ENCODE measurements at regions not wholly inside any gene's neighbourhood (a gene's known extent, or its start where the extent isn't known, plus 50 kb on each side); places are given as distances from the start of the nearest gene placed in this dataset.

GRCh38 chr18:71846716-71847115 is 697.4 kb downstream of the CBLN2 start:
- TF ChIP-seq CTCF (IDR thresholded peaks at IDR 0.05; ENCODE audit: unreplicated experiment), result no peak
- peaks cover 41% of the 10 kb centered on the region for H3K9me3 Mint-ChIP-seq
- H3K27me3 Mint-ChIP-seq (ENCODE audit: low read depth), result no peaks in the 10 kb centered on the region
- no peaks in the 10 kb centered on the region for H3K4me1 Mint-ChIP-seq
- DNase-seq (ENCODE audit: low spot score in 2 of 2, unreplicated experiment in 2 of 2), result no peak
- no peak overlapping the region for H3K27ac Mint-ChIP-seq
- H3K36me3 Mint-ChIP-seq, result no peaks in the 10 kb centered on the region
- H3K4me3 Mint-ChIP-seq, result no peak overlapping the region

GRCh38 chr18:71844814-71845213 is 699.3 kb downstream of the CBLN2 start:
- no peak for DNase-seq (ENCODE audit: low spot score in 2 of 2, unreplicated experiment in 2 of 2)
- Mint-ChIP-seq H3K27ac (no peak overlapping the region), H3K4me3 (no peak overlapping the region), H3K4me1 (no peaks in the 10 kb centered on the region), H3K9me3 (peaks cover 25% of the 10 kb centered on the region), H3K36me3 (no peaks in the 10 kb centered on the region), H3K27me3 (ENCODE audit: low read depth) (no peaks in the 10 kb centered on the region)
- no peak for TF ChIP-seq CTCF (IDR thresholded peaks at IDR 0.05; ENCODE audit: unreplicated experiment)

GRCh38 chr18:71842666-71843065 is 701.5 kb downstream of the CBLN2 start:
- H3K27ac Mint-ChIP-seq, result no peak overlapping the region
- no peaks in the 10 kb centered on the region for H3K36me3 Mint-ChIP-seq
- DNase-seq (ENCODE audit: low spot score in 2 of 2, unreplicated experiment in 2 of 2), result no peak
- no peaks in the 10 kb centered on the region for H3K4me1 Mint-ChIP-seq
- no peak for TF ChIP-seq CTCF (IDR thresholded peaks at IDR 0.05; ENCODE audit: unreplicated experiment)
- H3K9me3 Mint-ChIP-seq, result peaks cover 10% of the 10 kb centered on the region
- no peaks in the 10 kb centered on the region for H3K27me3 Mint-ChIP-seq (ENCODE audit: low read depth)
- H3K4me3 Mint-ChIP-seq, result no peak overlapping the region

DNA sequence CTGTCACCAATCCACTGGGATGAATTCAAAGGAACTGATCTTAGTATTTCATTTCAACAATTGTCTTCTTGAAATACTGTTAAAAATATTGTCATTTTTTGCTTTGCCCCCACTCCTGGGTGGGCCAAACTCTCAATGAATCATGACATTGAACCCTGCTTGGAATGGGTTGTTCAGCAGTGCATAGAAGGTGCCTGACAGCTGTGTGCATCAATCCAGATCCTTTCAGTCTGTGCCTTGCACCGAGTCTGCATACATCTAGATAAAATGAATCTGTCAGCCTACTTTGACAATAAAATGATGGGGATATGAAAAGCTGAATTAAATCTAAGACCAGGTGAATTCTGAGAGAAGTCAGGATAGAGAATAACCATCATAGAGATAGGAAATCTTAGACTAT is 706.6 kb downstream of the CBLN2 start:
- H3K4me1 Mint-ChIP-seq, result no peaks in the 10 kb centered on the region
- H3K9me3 Mint-ChIP-seq, result no peaks in the 10 kb centered on the region
- no peaks in the 10 kb centered on the region for H3K36me3 Mint-ChIP-seq
- no peak for TF ChIP-seq CTCF (IDR thresholded peaks at IDR 0.05; ENCODE audit: unreplicated experiment)
- H3K4me3 Mint-ChIP-seq, result no peak overlapping the region
- no peak overlapping the region for H3K27ac Mint-ChIP-seq
- no peak for DNase-seq (ENCODE audit: low spot score in 2 of 2, unreplicated experiment in 2 of 2)
- no peaks in the 10 kb centered on the region for H3K27me3 Mint-ChIP-seq (ENCODE audit: low read depth)

GRCh38 chr18:71832946-71833617 is 711.1 kb downstream of the CBLN2 start:
- no peaks in the 10 kb centered on the region for H3K9me3 Mint-ChIP-seq
- no peak for DNase-seq (ENCODE audit: low spot score in 2 of 2, unreplicated experiment in 2 of 2)
- no peak overlapping the region for H3K4me3 Mint-ChIP-seq
- no peak for TF ChIP-seq CTCF (IDR thresholded peaks at IDR 0.05; ENCODE audit: unreplicated experiment)
- no peaks in the 10 kb centered on the region for H3K36me3 Mint-ChIP-seq
- H3K27me3 Mint-ChIP-seq (ENCODE audit: low read depth), result no peaks in the 10 kb centered on the region
- H3K27ac Mint-ChIP-seq, result no peak overlapping the region
- H3K4me1 Mint-ChIP-seq, result no peaks in the 10 kb centered on the region

DNA sequence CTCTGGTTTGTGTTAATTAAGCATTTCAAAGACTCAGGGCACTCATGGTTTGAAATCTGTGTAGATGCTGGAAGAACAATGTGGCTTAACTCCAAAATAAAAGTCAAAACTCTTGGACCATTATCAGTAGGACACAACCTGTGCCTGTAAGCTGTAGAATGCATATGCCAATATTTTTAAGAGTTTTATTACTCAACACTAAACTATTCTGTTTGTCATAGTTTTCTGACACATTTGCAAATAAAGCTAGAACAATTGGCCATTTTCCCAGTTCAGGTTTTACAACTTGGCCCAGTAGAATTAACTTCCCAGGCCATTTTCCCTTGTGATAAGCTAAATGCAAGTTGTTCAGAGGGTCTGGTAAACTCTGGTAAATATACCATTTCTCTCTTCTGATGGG is 713.1 kb downstream of the CBLN2 start:
- Mint-ChIP-seq H3K36me3 (no peaks in the 10 kb centered on the region), H3K27ac (no peak overlapping the region), H3K4me1 (no peaks in the 10 kb centered on the region), H3K9me3 (no peaks in the 10 kb centered on the region), H3K27me3 (ENCODE audit: low read depth) (no peaks in the 10 kb centered on the region), H3K4me3 (no peak overlapping the region)
- TF ChIP-seq CTCF (IDR thresholded peaks at IDR 0.05; ENCODE audit: unreplicated experiment), result no peak
- DNase-seq (ENCODE audit: low spot score in 2 of 2, unreplicated experiment in 2 of 2), result no peak
